DOHH2 (cell line): ENCODE measurements at regions not wholly inside any gene's neighbourhood (a gene's known extent, or its start where the extent isn't known, plus 50 kb on each side); places are given as distances from the start of the nearest gene placed in this dataset.

ENCODE experiments used
- H3F3A ChIP-seq: fragments of 200-600 bp; sonication (generic), shearing (Covaris generic); 2 replicates; pipeline ENCODE4 v1.6.0; 2016; ENCODE audit warnings: antibody characterized with exemption, mild to moderate bottlenecking; ENCODE audit not compliant: control insufficient read depth, insufficient read depth
- H3K27ac ChIP-seq: fragments of 200-600 bp; sonication (generic); 2 replicates; pipeline ENCODE4 v1.5.1; 2014; ENCODE audit warnings: low read depth, mild to moderate bottlenecking, low read length, moderate library complexity
- H3K27me3 ChIP-seq: fragments of 200-600 bp; sonication (generic); 2 replicates; pipeline ENCODE4 v1.6.1; 2014; ENCODE audit warnings: mild to moderate bottlenecking, low read length, mixed read lengths; ENCODE audit not compliant: control insufficient read depth
- H3K36me3 ChIP-seq: fragments of 200-600 bp; sonication (generic); 2 replicates; pipeline ENCODE4 v1.6.1; 2014; ENCODE audit warnings: mild to moderate bottlenecking, low read length, moderate library complexity, mixed read lengths; ENCODE audit not compliant: control insufficient read depth
- H3K4me1 ChIP-seq: fragments of 200-600 bp; sonication (generic); 2 replicates; pipeline ENCODE4 v1.6.1; 2014; ENCODE audit warnings: mild to moderate bottlenecking, low read length, mixed read lengths; ENCODE audit not compliant: control insufficient read depth
- H3K4me2 ChIP-seq: fragments of 200-600 bp; sonication (generic); 2 replicates; pipeline ENCODE4 v1.6.0; 2014; ENCODE audit warnings: mild to moderate bottlenecking, low read length, moderate library complexity
- H3K4me3 ChIP-seq: fragments of 200-600 bp; sonication (generic); 2 replicates; pipeline ENCODE4 v1.5.1; 2014; ENCODE audit warnings: mild to moderate bottlenecking, low read length, mixed read lengths
- H3K79me2 ChIP-seq: fragments of 200-600 bp; sonication (generic); 2 replicates; pipeline ENCODE4 v1.6.1; 2014; ENCODE audit warnings: mild to moderate bottlenecking, low read length, mixed read lengths; ENCODE audit not compliant: control insufficient read depth
- H3K9me2 ChIP-seq: fragments of 200-600 bp; sonication (generic); replicated peaks from 2 replicates; pipeline ENCODE4 v1.6.1; 2014; ENCODE audit warnings: mild to moderate bottlenecking, low read length, mixed read lengths; ENCODE audit not compliant: control insufficient read depth
- H3K9me3 ChIP-seq: fragments of 200-600 bp; sonication (generic); 2 replicates; pipeline ENCODE4 v1.6.1; 2014; ENCODE audit warnings: antibody characterized with exemption, low read length, mixed read lengths; ENCODE audit not compliant: control insufficient read depth, insufficient read depth
- H4K20me1 ChIP-seq: fragments of 200-600 bp; sonication (generic); 2 replicates; pipeline ENCODE4 v1.6.0; 2014; ENCODE audit warnings: low read depth, mild to moderate bottlenecking, antibody characterized with exemption, low read length, moderate library complexity; ENCODE audit not compliant: control insufficient read depth, insufficient read depth
- CTCF ChIP-seq: fragments of 200-600 bp; sonication (generic); IDR thresholded peaks from one replicate; pipeline ENCODE4 v1.5.1; 2014; ENCODE audit warnings: antibody characterized with exemption, mild to moderate bottlenecking, low read depth, low read length; ENCODE audit not compliant: poor library complexity, severe bottlenecking
- EZH2phosphoT487 ChIP-seq: fragments of 200-600 bp; sonication (generic); IDR thresholded peaks from 2 replicates; pipeline ENCODE4 v1.6.1; 2017; ENCODE audit warnings: borderline replicate concordance, mild to moderate bottlenecking, antibody characterized with exemption, low read length, moderate library complexity, mixed read lengths

GRCh38 chr5:104345222-104346016 lies 782.8 kb upstream of the NUDT12 start:
- Histone ChIP-seq H3K4me1 (no peaks in the 10 kb centered on the region), H3K9me2 (no peaks in the 10 kb centered on the region), H3K4me2 (no peak overlapping the region), H3K27me3 (no peaks in the 10 kb centered on the region), H4K20me1 (no peaks in the 10 kb centered on the region), H3K4me3 (no peak overlapping the region), H3F3A (no peaks in the 10 kb centered on the region), H3K36me3 (no peaks in the 10 kb centered on the region), H3K79me2 (no peaks in the 10 kb centered on the region), H3K9me3 (no peaks in the 10 kb centered on the region), H3K27ac (no peak overlapping the region)
- TF ChIP-seq CTCF: no peak
- TF ChIP-seq EZH2phosphoT487: no peak

GRCh38 chr5:104344809-104345208 lies 782.2 kb upstream of the NUDT12 start:
- H3K4me1 ChIP-seq: no peaks in the 10 kb centered on the region
- H3K27ac ChIP-seq: no peak overlapping the region
- no peaks in the 10 kb centered on the region for H3K36me3 ChIP-seq
- no peaks in the 10 kb centered on the region for H3K9me3 ChIP-seq
- no peak overlapping the region for H3K4me2 ChIP-seq
- no peaks in the 10 kb centered on the region for H4K20me1 ChIP-seq
- no peaks in the 10 kb centered on the region for H3K9me2 ChIP-seq
- no peak overlapping the region for H3K4me3 ChIP-seq
- no peaks in the 10 kb centered on the region for H3K79me2 ChIP-seq
- TF ChIP-seq EZH2phosphoT487: no peak
- TF ChIP-seq CTCF: no peak
- no peaks in the 10 kb centered on the region for H3F3A ChIP-seq
- no peaks in the 10 kb centered on the region for H3K27me3 ChIP-seq

GRCh38 chr5:104327801-104328200 lies 765.2 kb upstream of the NUDT12 start:
- Histone ChIP-seq H3K4me1 (no peaks in the 10 kb centered on the region), H4K20me1 (no peaks in the 10 kb centered on the region), H3K9me3 (peaks cover 2% of the 10 kb centered on the region; the same call in 1 of the 2 replicates), H3K4me2 (no peak overlapping the region), H3K4me3 (no peak overlapping the region), H3K36me3 (no peaks in the 10 kb centered on the region), H3K27me3 (no peaks in the 10 kb centered on the region), H3K27ac (no peak overlapping the region), H3F3A (no peaks in the 10 kb centered on the region), H3K9me2 (no peaks in the 10 kb centered on the region), H3K79me2 (no peaks in the 10 kb centered on the region)
- TF ChIP-seq CTCF: no peak
- no peak for TF ChIP-seq EZH2phosphoT487
